HCT116 (cell line): ENCODE measurements at regions not wholly inside any gene's neighbourhood (a gene's known extent, or its start where the extent isn't known, plus 50 kb on each side); places are given as distances from the start of the nearest gene placed in this dataset.
"Not testable (repeated sequence)": the region's sequence is repeated elsewhere in the genome, so short reads cannot be mapped to it uniquely, and the experiment has no call there.

Source experiments
- ATAC-seq: fragments of 200-7000 bp; cut with Tn5 transposase; 2 replicates; pipeline ENCODE4 v1.9.1; 2020; ENCODE audit warnings: mild to moderate bottlenecking, moderate library complexity
- BruUV-seq: library from RNA; stranded (reverse); fragments of 400-500 nt; replicated peaks from 2 replicates; lab custom pipeline; 2021; lab: Mats Ljungman, UMichigan
- CTCF ChIA-PET: fragments of 300-600 bp; sonication (Branson Sonifier 250); formaldehyde crosslinking; loops from one replicate; lab custom pipeline; 2021; ENCODE audit warnings: antibody characterized with exemption; lab: Charles Lee
- POLR2A ChIA-PET: fragments of 300-600, 350-600 bp; sonication (Branson Sonifier 250); formaldehyde crosslinking; loops from one replicate; lab custom pipeline; 2021; ENCODE audit warnings: antibody characterized with exemption; lab: Charles Lee
- RAD21 ChIA-PET, 2 experiments: fragments of 300-600 bp; sonication (Branson Sonifier 250); formaldehyde crosslinking; loops; one replicate each; lab custom pipeline; 2023; ENCODE audit warnings: low total read pairs in 2 of 2; ENCODE audit not compliant: uncharacterized antibody in 2 of 2, unreplicated experiment in 2 of 2, low non-redundant PET in 1 of 2; lab: Charles Lee
- DNase-seq: peaks from one replicate; pipeline ENCODE4 v3.0.0-alpha.2; 2010; ENCODE audit warnings: low read depth, low spot score
- H2AFZ ChIP-seq: fragments of 200-600 bp; shearing (Covaris generic), sonication (generic); 2 replicates; pipeline ENCODE4 v1.6.1; 2017; ENCODE audit warnings: low read depth, mixed run types, mixed read lengths, antibody characterized with exemption, low read length; ENCODE audit not compliant: poor library complexity, severe bottlenecking
- H3K27ac ChIP-seq: 2 replicates; pipeline ENCODE4 v1.5.1; 2012; ENCODE audit warnings: low read depth, low read length
- H3K27me3 ChIP-seq: fragments of 200-600 bp; sonication (generic); 2 replicates; pipeline ENCODE4 v1.6.1; 2016; ENCODE audit warnings: mixed run types, low read length, mixed read lengths; ENCODE audit not compliant: insufficient read depth
- H3K36me3 ChIP-seq, 2 experiments: fragments of 200-500 bp in 1 of 2; fragments of 200-600 bp in 1 of 2; sonication (Bioruptor generic) in 1 of 2; sonication (generic) in 1 of 2; 2 replicates each; pipeline versions ENCODE4 v1.5.1 to v1.6.1; 2014 to 2016; ENCODE audit warnings: low read length in 2 of 2, inconsistent platforms in 1 of 2, mixed read lengths in 1 of 2, mixed run types in 1 of 2; ENCODE audit not compliant: insufficient read depth in 2 of 2, control insufficient read depth in 1 of 2
- H3K4me1 ChIP-seq, 2 experiments: fragments of 200-600 bp in 1 of 2; sonication (generic) in 1 of 2; 2 replicates each; pipeline versions ENCODE4 v1.5.1 to v1.6.1; 2012 to 2017; ENCODE audit warnings: low read length in 2 of 2, inconsistent platforms in 1 of 2, mild to moderate bottlenecking in 1 of 2, mixed read lengths in 1 of 2, mixed run types in 1 of 2, moderate library complexity in 1 of 2; ENCODE audit not compliant: insufficient read depth in 2 of 2, control insufficient read depth in 1 of 2
- H3K4me2 ChIP-seq: fragments of 200-600 bp; sonication (generic); 2 replicates; pipeline ENCODE4 v1.6.1; 2017; ENCODE audit warnings: mixed run types, low read length, mixed read lengths
- H3K4me3 ChIP-seq, 2 experiments: fragments of 200-600 bp in 1 of 2; sonication (generic) in 1 of 2; replicated peaks in 1 of 2; 2 replicates each; pipeline ENCODE4 v1.5.1; 2011 to 2016; ENCODE audit warnings: low read length in 2 of 2, control low read depth in 1 of 2, low read depth in 1 of 2, mild to moderate bottlenecking in 1 of 2, mixed read lengths in 1 of 2, mixed run types in 1 of 2
- H3K79me2 ChIP-seq: fragments of 200-600 bp; sonication (generic); 2 replicates; pipeline ENCODE4 v1.6.1; 2017; ENCODE audit warnings: mild to moderate bottlenecking, mixed run types, low read length, moderate library complexity, mixed read lengths; ENCODE audit not compliant: insufficient read depth
- H3K9ac ChIP-seq: fragments of 200-600 bp; sonication (generic); 2 replicates; pipeline ENCODE4 v1.6.1; 2016; ENCODE audit warnings: low read length, mixed read lengths
- H3K9me2 ChIP-seq: fragments of 200-600 bp; sonication (generic), shearing (Covaris generic); 2 replicates; pipeline ENCODE4 v1.6.1; 2017; ENCODE audit warnings: mixed run types, mild to moderate bottlenecking, moderate library complexity; ENCODE audit not compliant: insufficient read depth
- H3K9me3 ChIP-seq, 2 experiments: fragments of 200-500 bp in 1 of 2; fragments of 200-600 bp in 1 of 2; sonication (Bioruptor generic) in 1 of 2; sonication (generic) in 1 of 2; 2 replicates each; pipeline ENCODE4 v1.6.1; 2014 to 2017; ENCODE audit warnings: low read length in 2 of 2, mixed read lengths in 2 of 2, inconsistent platforms in 1 of 2, low read depth in 1 of 2, mild to moderate bottlenecking in 1 of 2, mixed run types in 1 of 2, moderate library complexity in 1 of 2; ENCODE audit not compliant: control insufficient read depth in 1 of 2, insufficient read depth in 1 of 2
- H4K20me1 ChIP-seq: fragments of 200-600 bp; sonication (generic), shearing (Covaris generic); 2 replicates; pipeline ENCODE4 v1.6.1; 2017; ENCODE audit warnings: mixed run types, mild to moderate bottlenecking, moderate library complexity; ENCODE audit not compliant: insufficient read depth
- intact Hi-C: fragments of 100-400 bp; cut with micrococcal nuclease; formaldehyde crosslinking; loops from 2 replicates; pipeline ENCODE4 v1.10.0; 2022

- intact Hi-C loops, H4K20me1 ChIP-seq, H3K9me2 ChIP-seq, POLR2A ChIA-PET, H3K9ac ChIP-seq, DNase-seq, H3K36me3 ChIP-seq, BruUV-seq, H2AFZ ChIP-seq, CTCF ChIA-PET, H3K9me3 ChIP-seq, H3K4me2 ChIP-seq, ATAC-seq, H3K4me1 ChIP-seq, H3K4me3 ChIP-seq, RAD21 ChIA-PET, H3K27me3 ChIP-seq, H3K27ac ChIP-seq, H3K79me2 ChIP-seq: not testable (repeated sequence)
Measured at GRCh38 chr16:88186889-88187870, 195.6 kb upstream of the ZNF469 start.

- ATAC-seq, H3K9ac ChIP-seq, H3K79me2 ChIP-seq, H3K27ac ChIP-seq, H3K4me1 ChIP-seq, H3K36me3 ChIP-seq, H3K4me2 ChIP-seq, BruUV-seq, RAD21 ChIA-PET, H3K27me3 ChIP-seq, H2AFZ ChIP-seq, H3K4me3 ChIP-seq, H3K9me2 ChIP-seq, H3K9me3 ChIP-seq, DNase-seq, H4K20me1 ChIP-seq, intact Hi-C loops, POLR2A ChIA-PET, CTCF ChIA-PET: not testable (repeated sequence)
Measured at GRCh38 chr16:88188171-88188895, 194.4 kb upstream of the ZNF469 start.

GRCh38 chr16:88190592-88191095 is 192.1 kb upstream of the ZNF469 start:
- CTCF ChIA-PET, BruUV-seq, H3K36me3 ChIP-seq, H2AFZ ChIP-seq, H3K27ac ChIP-seq, DNase-seq, H3K9me2 ChIP-seq, intact Hi-C loops, H3K4me1 ChIP-seq, H3K9me3 ChIP-seq, H3K4me3 ChIP-seq, H3K9ac ChIP-seq, H3K27me3 ChIP-seq, H3K4me2 ChIP-seq, ATAC-seq, H4K20me1 ChIP-seq, H3K79me2 ChIP-seq, RAD21 ChIA-PET, POLR2A ChIA-PET: not testable (repeated sequence)

- ATAC-seq, POLR2A ChIA-PET, H3K4me2 ChIP-seq, H3K9me2 ChIP-seq, H3K9me3 ChIP-seq, H4K20me1 ChIP-seq, H3K27me3 ChIP-seq, BruUV-seq, DNase-seq, H3K4me1 ChIP-seq, H3K79me2 ChIP-seq, RAD21 ChIA-PET, H3K36me3 ChIP-seq, H3K9ac ChIP-seq, H3K4me3 ChIP-seq, H3K27ac ChIP-seq, intact Hi-C loops, CTCF ChIA-PET, H2AFZ ChIP-seq: not testable (repeated sequence)
Measured at GRCh38 chr16:88191168-88191567, 191.6 kb upstream of the ZNF469 start.
